IPS-15b (cell line): ENCODE measurements at regions not wholly inside any gene's neighbourhood (a gene's known extent, or its start where the extent isn't known, plus 50 kb on each side); places are given as distances from the start of the nearest gene placed in this dataset.

Experiments used
- H3K27me3 ChIP-seq: one replicate; pipeline ENCODE4 v1.6.1; 2013; ENCODE audit warnings: low read length; ENCODE audit not compliant: control insufficient read depth, insufficient read depth
- H3K36me3 ChIP-seq: one replicate; pipeline ENCODE4 v1.6.1; 2013; ENCODE audit warnings: low read length; ENCODE audit not compliant: control insufficient read depth, insufficient read depth
- H3K4me1 ChIP-seq: one replicate; pipeline ENCODE4 v1.6.1; 2013; ENCODE audit warnings: mild to moderate bottlenecking, low read length; ENCODE audit not compliant: control insufficient read depth, insufficient read depth
- H3K4me3 ChIP-seq: one replicate; pipeline ENCODE4 v1.5.1; 2013; ENCODE audit warnings: low read depth, low read length
- H3K9ac ChIP-seq: one replicate; pipeline ENCODE4 v1.6.1; 2013; ENCODE audit warnings: low read depth, mild to moderate bottlenecking, low read length
- H3K9me3 ChIP-seq: one replicate; pipeline ENCODE4 v1.6.1; 2013; ENCODE audit warnings: mild to moderate bottlenecking, low read length; ENCODE audit not compliant: control insufficient read depth, insufficient read depth

- Histone ChIP-seq H3K9me3 (no peaks in the 10 kb centered on the region), H3K27me3 (no peaks in the 10 kb centered on the region), H3K9ac (no peak overlapping the region), H3K4me1 (no peaks in the 10 kb centered on the region), H3K36me3 (no peaks in the 10 kb centered on the region), H3K4me3 (no peak overlapping the region)
These were observed 263.2 kb downstream of the DLL1 start for GRCh38 chr6:170027647-170028043.

GRCh38 chr6:170026751-170027646, 263.9 kb downstream of the DLL1 start:
- H3K4me3 ChIP-seq: no peak overlapping the region
- no peaks in the 10 kb centered on the region for H3K27me3 ChIP-seq
- no peaks in the 10 kb centered on the region for H3K4me1 ChIP-seq
- H3K36me3 ChIP-seq: no peaks in the 10 kb centered on the region
- H3K9me3 ChIP-seq: no peaks in the 10 kb centered on the region
- H3K9ac ChIP-seq: no peak overlapping the region

GRCh38 chr6:170025935-170026750, 264.7 kb downstream of the DLL1 start:
- H3K9ac ChIP-seq: no peak overlapping the region
- H3K36me3 ChIP-seq: no peaks in the 10 kb centered on the region
- peaks cover 3% of the 10 kb centered on the region for H3K27me3 ChIP-seq
- no peak overlapping the region for H3K4me3 ChIP-seq
- H3K4me1 ChIP-seq: no peaks in the 10 kb centered on the region
- H3K9me3 ChIP-seq: no peaks in the 10 kb centered on the region

GRCh38 chr6:170025341-170025911, 265.5 kb downstream of the DLL1 start:
- Histone ChIP-seq H3K36me3 (no peaks in the 10 kb centered on the region), H3K4me3 (no peak overlapping the region), H3K4me1 (no peaks in the 10 kb centered on the region), H3K27me3 (peaks cover 3% of the 10 kb centered on the region), H3K9me3 (no peaks in the 10 kb centered on the region), H3K9ac (no peak overlapping the region)

- Histone ChIP-seq H3K9me3 (no peaks in the 10 kb centered on the region), H3K4me3 (no peak overlapping the region), H3K36me3 (no peaks in the 10 kb centered on the region), H3K27me3 (peaks cover 3% of the 10 kb centered on the region), H3K9ac (no peak overlapping the region), H3K4me1 (no peaks in the 10 kb centered on the region)
These were observed 265.9 kb downstream of the DLL1 start for GRCh38 chr6:170024940-170025339.

GRCh38 chr6:170023620-170024521, 267.0 kb downstream of the DLL1 start:
- no peak overlapping the region for H3K4me3 ChIP-seq
- H3K36me3 ChIP-seq: no peaks in the 10 kb centered on the region
- H3K9ac ChIP-seq: no peak overlapping the region
- peaks cover 3% of the 10 kb centered on the region for H3K27me3 ChIP-seq
- H3K9me3 ChIP-seq: no peaks in the 10 kb centered on the region
- H3K4me1 ChIP-seq: no peaks in the 10 kb centered on the region

GRCh38 chr6:170022827-170023619, 267.9 kb downstream of the DLL1 start:
- Histone ChIP-seq H3K9ac (no peak overlapping the region), H3K4me3 (no peak overlapping the region), H3K4me1 (no peaks in the 10 kb centered on the region), H3K9me3 (no peaks in the 10 kb centered on the region), H3K36me3 (no peaks in the 10 kb centered on the region), H3K27me3 (peaks cover 3% of the 10 kb centered on the region)

GRCh38 chr6:170022291-170022722, 268.6 kb downstream of the DLL1 start:
- Histone ChIP-seq H3K9me3 (no peaks in the 10 kb centered on the region), H3K36me3 (no peaks in the 10 kb centered on the region), H3K27me3 (peaks cover 3% of the 10 kb centered on the region)

GRCh38 chr6:170021579-170021978, 269.3 kb downstream of the DLL1 start:
- H3K36me3 ChIP-seq: no peaks in the 10 kb centered on the region
- H3K4me1 ChIP-seq: no peaks in the 10 kb centered on the region
- no peak overlapping the region for H3K9ac ChIP-seq
- H3K4me3 ChIP-seq: no peak overlapping the region
- peaks cover 3% of the 10 kb centered on the region for H3K27me3 ChIP-seq
- no peaks in the 10 kb centered on the region for H3K9me3 ChIP-seq

More at GRCh38 chr6:170022291-170022722, 268.6 kb downstream of the DLL1 start:
- no peak overlapping the region for H3K4me3 ChIP-seq
- no peaks in the 10 kb centered on the region for H3K4me1 ChIP-seq
- H3K9ac ChIP-seq: no peak overlapping the region

- Histone ChIP-seq H3K4me3 (no peak overlapping the region), H3K27me3 (peaks cover 3% of the 10 kb centered on the region), H3K36me3 (no peaks in the 10 kb centered on the region), H3K4me1 (no peaks in the 10 kb centered on the region), H3K9ac (no peak overlapping the region), H3K9me3 (no peaks in the 10 kb centered on the region)
These were observed 268.6 kb downstream of the ERMARD start for GRCh38 chr6:170019818-170020583.
